Stimulated activated CD4-positive, alpha-beta T cell treated with anti-CD3 and anti-CD28 coated beads, Interleukin-1b, Interleukin-23, amount 100 ng/mL, for 48 hours (primary cell): ENCODE measurements at regions not wholly inside any gene's neighbourhood (a gene's known extent, or its start where the extent isn't known, plus 50 kb on each side); places are given as distances from the start of the nearest gene placed in this dataset.
"Not testable (repeated sequence)": the region's sequence is repeated elsewhere in the genome, so short reads cannot be mapped to it uniquely, and the experiment has no call there.

Experiments used
- DNase-seq: peaks from one replicate; pipeline ENCODE4 v3.0.0-alpha.2; 2020

DNA sequence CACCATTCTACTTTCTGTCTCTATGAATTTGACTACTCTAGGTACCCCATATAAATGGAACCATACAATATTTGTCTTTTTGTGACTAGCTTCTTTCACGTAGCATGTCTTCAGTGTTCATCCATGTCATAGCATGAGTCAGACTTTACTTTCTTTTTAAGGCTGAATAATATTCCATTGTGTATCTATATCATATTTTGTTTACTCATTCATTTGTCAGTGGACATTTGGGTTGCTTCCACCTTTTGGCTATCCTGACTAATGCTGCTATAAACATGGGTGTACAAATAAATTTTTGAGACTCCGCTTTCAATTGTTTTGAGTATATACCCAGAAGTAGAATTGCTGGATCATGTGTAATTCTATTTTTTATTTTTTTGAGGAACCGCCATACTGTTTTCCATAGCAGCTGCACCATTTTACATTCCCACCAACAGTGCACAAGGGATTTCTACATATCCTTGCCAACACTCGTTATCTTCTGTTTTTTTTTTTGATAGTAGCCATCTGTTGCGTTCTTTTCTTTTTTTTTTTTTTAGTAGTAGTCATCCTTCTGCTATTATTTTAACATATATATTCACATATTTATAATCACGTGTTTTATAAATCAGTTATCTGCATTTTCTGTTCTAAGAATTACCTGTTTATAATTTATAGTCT, 158.0 kb upstream of the MED14 start:
- DNase-seq = no peak

DNA sequence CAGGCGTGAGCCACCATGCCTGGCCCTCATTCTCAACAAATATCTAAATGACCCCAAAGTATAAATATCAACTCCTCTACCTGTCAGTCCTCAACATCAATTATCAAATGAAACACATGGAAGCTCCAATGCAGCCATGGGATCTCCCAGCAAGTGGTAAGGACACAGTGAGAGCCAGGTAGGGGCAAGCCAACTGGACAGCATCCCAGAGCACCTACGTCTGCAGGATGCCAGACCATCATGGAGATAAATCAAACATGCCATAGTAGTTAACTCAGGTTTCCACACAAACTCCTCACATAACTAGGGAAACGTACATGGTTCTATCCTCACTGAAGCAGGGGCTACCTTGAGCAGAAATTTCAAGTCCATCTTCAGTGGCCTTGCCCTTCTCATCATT, 159.9 kb upstream of the MED14 start:
- DNase-seq = no peak

DNA sequence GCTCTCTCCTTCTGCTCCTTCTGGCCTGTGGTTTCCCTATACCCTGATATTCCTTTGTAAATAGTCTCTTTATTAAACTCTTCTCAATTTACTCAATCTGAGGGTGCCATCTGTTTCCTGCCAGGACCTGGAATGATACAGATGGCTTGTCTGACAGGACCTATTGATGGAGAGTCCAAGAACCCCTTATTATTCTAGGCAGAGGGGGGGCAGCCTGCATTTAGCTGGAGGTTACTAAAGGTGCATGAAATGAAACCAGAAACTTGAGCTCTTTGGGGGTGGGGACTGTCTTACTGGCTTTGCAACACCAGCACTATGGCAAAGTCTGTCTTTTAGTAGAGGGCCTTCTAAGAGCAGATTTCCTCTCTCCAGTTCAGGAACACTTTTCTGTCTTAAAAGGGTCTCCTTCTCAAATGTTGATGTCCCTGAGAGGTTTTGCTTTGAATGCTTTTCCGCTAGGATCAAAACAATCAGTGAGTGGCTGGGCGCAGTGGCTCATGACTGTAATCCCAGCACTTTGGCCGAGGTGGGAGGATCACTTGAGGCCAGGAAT, 162.5 kb upstream of the MED14 start:
- no peak for DNase-seq

DNA sequence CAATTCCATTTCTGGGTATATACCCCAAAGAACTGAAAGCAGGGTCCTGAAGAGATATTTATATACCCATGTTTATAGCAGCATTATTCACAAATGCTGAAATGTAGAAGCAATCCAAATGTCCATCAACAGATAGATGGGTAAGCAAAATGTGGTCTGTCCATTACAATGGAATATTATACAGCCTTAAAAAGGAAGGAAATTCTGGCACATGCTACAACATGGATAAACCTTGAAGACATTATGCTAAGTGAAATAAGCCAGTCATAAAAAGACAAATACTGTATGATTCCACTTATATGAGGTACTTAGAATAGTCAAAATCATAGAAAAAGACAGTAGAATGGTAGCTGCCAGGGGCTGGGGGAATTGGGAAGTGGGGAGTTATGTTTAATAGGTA, 169.4 kb upstream of the MED14 start:
- not testable (repeated sequence) for DNase-seq

DNA sequence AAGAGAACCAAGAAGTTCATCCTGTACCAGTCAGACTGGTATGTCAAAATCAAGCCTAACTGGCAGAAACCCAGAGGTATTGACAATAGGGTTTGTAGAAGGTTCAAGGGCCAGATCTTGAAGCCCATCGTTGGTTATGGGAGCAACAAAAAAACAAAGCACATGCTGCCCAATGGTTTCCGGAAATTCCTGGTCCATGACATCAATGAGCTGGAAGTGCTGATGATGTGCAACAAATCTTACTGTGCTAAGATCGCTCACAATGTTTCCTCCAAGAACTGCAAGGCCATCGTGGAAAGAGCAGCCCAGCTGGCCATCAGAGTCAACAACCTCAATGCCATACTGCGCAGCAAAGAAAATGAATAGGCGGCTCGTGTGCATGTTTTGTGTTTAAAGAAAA, 172.7 kb upstream of the MED14 start:
- no peak for DNase-seq

DNA sequence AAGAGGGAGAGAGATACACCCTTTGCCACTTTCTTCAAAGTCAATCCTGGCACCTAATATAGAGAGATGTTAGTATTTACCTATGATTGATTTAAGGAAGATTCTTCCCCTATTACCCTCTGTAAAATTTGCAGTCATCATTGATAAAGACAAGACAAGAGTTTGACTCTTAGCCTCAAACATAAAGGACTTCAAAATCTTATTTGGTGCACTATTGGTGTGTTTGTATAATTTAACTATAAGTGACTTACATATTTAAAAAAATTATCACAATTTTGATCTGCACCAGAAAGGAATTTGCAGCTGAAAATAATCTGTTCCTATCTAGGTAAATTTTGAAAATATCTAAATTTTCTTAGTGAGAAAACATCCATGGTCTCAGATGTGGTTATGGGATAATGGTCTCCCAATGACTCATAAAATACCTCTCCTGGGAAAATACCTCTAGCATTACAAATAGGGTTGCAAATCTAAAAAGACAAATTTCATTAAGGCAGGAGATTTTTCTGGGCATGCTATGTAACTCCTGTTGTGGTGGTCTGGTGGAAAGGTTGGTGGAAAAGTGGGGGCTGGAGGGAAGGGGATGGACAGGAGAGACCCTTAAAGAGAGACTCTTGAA, 173.6 kb upstream of the MED14 start:
- DNase-seq = no peak

DNA sequence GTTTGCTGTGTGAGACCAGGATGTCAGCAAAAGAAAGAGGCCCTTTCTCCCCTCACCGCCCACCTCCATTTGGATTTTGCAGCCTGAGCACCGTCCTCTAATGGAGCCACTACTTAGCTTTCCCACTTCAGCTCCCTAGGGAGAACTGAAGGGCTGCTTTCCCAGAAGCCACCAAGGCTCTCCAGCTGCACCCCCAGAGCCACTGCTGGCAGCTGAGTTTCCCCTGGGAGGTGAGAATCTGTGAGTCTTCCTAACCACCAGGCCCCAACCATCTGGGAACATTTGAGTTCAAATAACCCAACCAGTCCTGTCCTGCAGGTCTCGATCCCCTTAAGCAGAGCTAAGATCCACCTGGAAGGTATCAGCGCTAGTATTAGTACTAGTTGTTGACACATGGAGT, 173.1 kb upstream of the USP9X start:
- no peak for DNase-seq

DNA sequence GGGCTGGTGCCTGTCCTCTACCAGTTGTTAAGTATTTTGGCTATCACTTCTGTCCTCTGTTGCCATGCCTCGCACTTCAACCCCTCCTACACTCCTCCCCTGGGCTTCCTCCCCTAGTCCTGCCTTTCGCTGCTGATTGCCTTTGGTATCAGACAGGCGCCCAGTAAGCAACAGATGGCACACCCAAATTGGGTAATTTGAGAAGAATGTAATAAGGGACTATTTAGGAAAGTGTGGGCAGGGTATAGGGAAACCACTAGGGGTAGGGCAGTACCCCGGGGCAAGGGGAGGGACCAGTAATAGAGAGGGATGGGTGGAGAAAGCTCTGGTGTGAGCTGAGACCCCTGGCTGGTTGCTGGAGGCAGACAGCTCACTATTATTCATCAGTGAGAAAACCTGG, 172.7 kb upstream of the USP9X start:
- DNase-seq = no peak

DNA sequence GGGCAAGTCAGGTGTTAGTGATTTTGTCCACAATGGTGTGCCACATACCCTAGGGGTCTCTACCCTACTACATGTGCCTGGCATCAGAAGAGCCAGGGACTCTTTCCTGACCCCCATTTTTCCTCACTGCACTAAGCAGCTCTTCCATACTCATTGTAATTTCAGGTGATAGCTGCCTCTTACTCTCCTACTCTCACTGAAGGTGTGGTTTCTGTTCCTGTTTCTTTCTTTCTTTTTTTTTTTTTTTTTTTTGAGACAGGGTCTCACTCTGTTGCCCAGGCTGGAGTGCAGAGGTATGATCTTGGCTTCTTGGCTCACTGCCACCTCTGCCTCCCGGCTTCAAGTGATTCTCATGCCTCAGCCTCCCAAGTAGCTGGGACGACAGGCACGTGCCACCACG, 164.9 kb upstream of the USP9X start:
- DNase-seq = no peak

DNA sequence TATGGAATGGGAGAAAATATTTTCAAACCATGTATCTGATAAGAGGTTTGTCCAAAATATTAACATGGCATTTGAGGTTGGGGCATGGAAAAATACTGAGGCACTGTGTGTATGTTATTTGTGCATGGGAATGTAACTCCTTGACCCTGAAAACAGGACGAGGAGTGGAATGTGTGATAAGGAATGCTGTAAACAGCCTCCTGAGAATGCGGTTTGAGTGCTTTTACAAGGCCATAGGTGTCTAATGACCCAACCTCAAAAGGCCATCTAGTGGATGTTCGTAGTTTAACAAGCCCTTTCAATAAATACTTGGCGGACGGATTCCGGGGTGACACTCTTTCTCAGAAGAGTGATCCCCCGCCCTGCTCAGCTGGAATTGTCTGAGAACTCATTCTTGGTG, 162.9 kb upstream of the USP9X start:
- no peak for DNase-seq

DNA sequence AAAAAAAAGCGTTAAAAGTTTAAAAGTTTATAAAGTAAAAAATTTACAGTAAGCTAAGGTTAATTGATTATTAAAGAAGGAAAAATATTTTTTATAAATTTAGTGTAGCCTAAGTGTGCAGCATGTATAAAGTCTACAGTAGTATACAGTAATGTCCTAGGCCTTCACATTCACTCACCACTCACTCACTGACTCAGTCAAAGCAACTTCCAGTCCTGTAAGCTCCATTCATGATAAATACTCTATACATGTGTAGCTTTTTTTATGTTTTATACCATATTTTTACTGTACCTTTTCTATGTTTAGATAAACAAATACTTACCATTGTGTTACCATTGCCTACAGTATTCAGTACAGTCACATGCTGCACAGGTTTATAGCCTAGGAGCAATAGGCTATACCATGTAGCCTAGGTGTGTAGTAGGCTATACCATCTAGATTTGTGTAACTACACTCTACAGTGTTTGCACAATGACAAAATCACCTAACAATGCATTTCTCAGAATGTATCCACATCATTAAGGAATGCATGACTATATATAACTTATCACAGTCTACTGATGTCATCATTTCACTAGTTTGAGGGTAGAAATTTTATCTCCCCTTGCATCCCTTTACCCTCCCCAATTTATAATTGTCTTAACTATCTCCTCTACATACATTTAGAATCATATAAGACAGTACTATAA, 158.4 kb upstream of the USP9X start:
- DNase-seq = not testable (repeated sequence)

DNA sequence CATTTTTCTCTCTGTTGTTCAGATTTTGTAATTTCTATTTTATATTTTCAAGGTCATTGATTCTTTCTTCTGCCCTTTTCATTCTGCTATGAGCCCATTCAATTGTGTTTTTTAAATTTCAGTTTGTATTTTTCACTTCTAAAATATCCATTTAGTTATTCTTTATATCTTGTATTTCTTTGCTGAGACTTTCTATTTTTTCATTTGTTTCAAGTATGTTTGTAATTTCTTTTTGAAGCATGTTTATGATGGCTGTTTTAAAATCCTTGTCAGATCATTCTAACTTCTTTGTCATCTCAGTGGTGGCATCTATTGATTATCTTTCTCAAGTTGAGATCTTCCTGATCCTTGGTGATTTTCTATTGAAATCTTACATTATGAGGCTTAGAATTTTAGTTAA, 157.2 kb upstream of the USP9X start:
- DNase-seq = no peak

DNA sequence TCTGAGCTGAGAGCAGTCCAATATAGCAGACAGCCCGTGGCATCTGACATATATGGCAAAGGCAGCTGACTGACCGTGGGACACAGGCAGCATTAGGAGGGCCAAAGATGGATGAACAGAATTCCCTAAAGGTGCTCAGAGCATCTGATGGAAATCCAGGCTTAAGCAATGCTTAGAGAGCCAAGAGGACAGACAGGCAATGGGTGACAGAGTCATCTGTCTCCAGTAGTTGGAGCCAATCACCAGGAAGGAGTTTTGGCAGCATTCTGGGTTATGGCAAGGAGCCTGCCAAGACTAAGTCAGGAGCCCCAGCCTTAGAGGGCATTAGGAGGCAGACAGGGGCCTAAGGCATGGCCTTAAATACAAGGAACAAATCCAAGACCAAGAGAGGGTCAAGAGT, 153.3 kb upstream of the USP9X start:
- no peak for DNase-seq

DNA sequence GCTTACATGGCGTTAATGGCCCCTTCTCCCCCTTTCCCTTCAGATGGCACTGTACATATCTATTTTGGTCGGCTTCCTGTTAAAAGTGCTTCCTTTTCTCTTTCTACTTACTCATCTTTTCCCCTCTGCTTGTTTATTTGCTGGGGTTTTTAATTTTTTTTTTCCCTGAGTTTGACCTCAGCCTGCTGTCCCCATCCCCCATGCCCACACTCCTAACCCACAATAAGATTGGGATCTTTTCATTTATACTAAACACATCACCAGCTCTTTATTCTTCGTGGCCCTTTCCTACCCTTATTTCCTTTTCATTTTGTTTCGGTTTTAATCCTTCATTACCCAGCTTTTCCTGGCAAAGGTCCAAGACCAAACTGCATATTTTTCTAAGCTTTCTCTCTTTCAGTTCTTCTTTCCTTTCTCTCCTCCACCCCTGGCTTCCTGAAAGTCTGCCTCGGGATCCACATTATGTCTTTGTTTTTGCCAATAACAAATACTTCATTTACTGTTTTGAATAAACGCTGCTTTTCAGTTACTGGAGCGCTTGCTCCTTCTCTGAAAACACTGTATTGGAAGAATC, 152.0 kb upstream of the USP9X start:
- no peak for DNase-seq

DNA sequence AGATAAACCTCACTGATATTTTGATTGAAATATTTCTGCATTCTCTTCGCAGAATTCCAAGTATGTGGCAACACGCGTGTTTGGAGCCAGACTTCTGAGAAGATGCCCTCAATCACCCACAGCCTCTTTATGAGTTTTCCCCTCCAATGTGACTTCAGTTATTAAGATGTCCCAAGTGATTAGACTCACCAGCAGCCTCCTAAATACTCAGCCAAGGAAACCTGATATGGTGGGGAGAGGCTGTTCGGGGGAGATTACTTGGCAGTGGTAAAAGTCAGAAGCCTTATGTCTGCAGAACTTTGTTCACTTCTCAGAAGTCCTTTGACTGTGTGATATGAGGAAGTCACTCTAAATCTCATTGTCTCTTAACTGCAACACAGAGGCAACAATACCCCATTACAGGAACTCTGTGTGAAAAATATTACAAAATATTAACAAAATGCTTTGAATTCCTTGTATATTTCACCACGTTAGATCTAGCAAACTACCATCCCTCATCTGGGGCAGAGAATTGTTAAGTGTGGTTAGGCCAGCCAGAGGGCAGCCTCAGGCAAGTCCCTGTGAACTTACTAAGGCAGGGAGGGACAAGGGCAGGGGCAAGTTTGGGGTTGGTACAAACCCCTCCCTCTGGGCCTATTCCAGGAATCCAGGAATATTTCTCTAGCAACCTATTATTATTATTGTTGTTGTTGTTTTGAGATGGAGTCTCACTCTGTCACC, 151.4 kb upstream of the USP9X start:
- no peak for DNase-seq

DNA sequence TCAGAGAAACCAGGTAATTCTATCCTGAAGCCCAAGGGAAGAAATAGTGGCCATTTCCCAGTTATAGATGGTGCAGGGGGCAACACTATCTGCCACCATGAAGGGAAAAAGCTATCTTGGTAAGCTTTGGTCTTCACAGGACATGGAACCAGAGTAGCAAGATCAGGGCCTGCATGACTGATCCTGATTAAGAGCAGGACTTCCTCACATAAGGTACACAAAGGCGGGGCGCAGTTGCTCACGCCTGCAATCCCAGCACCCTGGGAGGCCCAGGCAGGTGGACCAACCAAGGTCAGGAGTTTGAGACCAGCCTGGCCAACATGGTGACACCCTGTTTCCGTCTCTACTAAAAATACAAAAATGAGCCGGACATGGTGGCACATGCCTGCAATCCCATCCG, 148.4 kb upstream of the USP9X start:
- no peak for DNase-seq

DNA sequence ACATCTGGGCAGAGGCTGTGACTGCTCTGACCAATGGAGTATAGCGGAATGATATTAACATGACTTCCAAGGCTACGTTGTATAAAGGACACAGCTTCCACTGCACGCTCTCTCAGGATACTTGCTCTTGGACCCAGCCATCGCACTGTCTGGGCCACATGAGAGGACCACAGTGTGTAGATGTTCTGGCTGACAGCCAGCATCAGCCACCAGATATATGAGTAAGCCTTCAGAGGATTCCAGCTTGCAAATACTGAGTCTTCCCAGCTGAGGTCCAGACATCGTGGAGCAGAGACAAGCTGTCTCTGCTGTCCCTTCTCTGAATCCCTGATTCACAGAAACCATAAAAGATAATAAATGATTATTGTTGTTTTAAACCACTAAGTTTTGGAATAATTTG, 146.8 kb upstream of the USP9X start:
- DNase-seq = no peak

DNA sequence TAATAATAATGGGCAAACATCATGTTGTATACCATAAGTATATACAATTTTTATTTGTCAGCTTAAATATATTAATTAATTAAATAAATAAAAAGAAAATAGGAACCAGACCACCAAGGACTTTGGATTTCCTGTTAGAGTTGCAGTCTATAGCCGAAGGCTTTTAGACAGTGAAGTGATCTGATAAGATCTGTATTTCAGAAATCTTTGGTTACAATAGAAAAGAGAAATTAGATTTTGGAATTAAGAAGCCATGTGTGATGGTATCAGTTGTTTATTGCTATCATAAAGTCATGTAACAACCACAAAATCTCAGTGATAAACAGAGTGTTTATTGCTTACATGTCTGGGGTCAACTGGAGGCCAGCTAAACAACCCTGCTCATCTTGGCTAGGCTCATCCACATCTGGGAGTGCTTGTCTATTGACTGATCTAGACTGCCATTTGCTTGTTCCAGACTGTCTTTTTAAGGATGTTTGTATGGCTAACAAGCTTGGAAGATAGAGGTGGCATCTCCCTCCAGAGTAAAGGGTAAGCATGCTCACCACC, 142.1 kb upstream of the USP9X start:
- DNase-seq = no peak

DNA sequence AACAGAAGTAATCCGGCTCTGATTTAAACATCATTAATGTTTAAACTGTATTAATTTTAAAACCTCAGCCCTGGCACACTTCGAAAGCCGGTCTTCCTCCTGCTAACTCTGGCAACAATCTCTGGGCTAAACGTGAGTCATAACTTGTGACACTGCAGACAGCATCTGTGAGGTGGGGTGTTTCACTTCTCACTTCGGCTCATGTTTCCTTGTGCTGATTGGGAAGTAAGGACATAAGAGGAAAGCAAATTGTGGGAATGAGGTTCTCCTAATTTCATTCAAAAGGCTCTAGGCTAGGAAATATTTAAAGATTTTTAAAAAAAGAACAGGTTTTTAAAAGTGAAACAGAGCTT, 139.9 kb upstream of the USP9X start:
- DNase-seq = no peak

DNA sequence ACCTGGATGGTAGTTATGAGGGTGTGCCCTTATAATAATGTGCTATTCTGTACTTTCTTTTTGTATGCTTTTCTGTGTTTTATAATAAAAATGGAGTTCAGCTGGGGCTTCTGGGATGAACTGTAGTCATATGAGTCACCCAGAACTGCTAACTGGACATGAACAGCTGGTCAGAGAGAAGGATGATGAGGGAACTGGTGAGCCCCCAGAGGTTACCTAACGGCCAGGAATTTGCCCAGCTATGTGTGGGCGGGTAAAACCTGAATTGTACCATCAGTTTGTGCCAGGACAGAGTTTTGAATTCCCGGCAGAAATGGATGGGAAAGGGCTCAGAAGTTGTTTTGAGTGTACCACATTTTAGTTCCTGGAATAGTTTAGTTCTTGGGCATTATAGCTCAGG, 138.0 kb upstream of the USP9X start:
- DNase-seq = no peak

DNA sequence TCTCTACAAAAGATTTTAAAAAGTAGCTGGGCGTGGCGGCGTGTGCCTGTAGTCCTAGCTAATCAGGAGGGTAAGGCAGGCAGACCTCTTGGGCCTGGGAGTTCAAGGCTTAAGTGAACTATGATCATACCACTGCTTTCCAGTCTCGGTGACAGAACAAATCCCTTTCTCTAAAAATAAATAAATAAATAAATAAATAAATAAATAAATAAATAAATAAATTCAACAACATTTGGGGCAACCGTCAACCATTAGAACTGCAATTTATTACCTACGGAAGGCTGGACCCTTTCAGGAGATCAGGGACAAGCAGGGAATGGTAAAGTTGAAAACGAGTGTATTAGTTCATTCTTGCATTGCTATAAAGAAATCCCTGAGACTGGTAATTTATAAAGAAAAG, 136.2 kb upstream of the USP9X start:
- no peak for DNase-seq

DNA sequence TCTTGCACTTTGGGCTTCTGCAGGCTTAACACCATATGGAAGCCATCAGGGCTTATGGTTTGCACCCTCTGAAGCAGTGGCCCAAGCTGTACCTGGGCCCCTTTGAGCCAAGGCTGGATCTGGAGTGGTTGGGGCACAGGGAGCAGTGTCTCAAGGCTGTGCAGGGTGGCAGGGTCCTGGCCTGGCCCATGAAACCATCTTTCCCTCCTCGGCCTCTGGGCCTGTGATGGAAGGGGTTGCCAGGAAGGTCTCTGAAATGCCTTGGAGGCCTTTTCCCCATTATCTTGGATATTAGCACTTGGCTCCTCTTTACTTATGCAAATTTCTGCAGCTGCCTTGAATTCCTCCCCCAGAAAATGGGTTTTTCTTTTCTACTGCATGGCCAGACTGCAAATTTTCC, 134.7 kb upstream of the USP9X start:
- no peak for DNase-seq

DNA sequence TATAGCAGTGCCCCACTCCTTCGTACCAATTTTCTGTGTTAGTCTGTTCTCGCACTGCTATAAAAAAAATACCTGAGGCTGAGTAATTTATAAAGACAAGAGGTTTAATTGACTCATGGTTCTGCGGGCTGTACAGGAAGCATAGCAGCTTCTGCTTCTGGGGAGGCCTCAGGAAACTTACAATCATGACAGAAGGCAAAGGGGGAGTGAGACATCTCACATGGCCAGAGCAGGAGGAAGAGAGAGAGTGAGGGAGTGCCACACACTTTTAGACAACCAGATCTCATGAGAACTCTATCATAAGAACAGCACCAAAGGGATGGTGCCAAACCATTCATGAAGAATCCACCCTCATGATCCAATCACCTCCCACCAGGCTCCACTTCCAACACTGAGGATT, 133.8 kb upstream of the USP9X start:
- DNase-seq = not testable (repeated sequence)
